ENCODE measurements at regions not wholly inside any gene's neighbourhood (a gene's known extent, or its start where the extent isn't known, plus 50 kb on each side); places are given as distances from the start of the nearest gene placed in this dataset.
"Not testable (repeated sequence)": the region's sequence is repeated elsewhere in the genome, so short reads cannot be mapped to it uniquely, and the experiment has no call there.

DNA sequence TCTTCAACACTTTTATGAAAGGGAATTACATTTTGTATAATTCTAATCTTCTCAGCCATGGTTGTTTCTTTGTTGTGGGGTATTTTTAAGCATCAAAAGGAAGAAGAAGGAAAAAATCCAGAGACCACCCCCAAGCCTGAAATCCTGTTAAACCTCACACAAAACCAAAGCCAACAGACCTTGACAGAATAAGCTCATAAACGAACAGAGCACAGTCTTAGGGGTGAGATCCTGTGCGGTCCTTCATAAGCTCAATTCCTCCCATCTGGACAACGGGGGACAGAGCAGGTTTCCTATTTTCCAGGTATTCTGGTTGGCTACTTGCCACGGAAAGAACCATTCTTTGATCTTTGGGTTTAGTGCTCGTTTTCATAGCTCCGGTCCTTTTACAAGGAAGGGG lies 151.3 kb upstream of the SULF2 start:
- DNase-seq: no peak

DNA sequence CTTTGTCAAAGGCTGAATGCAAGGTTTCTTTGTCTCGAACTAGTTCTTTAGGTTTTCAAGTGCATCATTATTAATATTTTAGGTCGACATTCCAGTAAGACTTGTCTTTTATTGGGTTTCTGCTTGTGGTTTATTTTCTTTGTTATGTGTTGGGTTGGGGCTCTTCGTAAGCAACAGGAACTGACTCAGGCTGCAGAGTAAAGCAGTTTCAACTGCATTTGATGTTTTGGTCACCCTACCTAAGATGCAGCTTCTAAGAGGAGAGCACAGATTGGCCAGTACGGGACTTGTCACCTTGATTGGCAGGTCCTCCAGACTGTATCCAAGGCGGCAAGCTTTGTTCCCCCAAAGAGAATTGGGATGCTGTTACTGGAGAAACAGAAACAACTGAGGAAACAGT lies 149.5 kb upstream of the SULF2 start:
- no peak for DNase-seq

DNA sequence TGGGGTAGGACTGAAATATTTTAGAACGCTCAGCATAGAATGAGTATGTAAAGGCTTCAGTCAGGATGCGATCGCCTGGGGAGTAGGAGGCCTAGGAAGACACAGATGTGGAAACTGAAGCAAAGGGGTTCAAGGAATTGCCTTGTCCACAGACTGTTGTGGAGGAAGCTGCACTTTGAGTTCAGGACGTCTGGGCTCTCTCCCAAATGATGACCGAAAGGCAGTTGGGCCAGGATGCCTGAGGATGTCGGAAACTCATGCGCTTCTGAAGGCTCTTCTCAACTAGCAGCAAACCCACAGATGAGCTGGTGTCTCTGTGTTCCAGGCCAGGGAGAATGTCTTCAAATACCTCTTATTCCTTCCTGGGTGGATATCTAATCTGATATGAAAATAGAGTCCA lies 146.2 kb upstream of the SULF2 start:
- DNase-seq: no peak

DNA sequence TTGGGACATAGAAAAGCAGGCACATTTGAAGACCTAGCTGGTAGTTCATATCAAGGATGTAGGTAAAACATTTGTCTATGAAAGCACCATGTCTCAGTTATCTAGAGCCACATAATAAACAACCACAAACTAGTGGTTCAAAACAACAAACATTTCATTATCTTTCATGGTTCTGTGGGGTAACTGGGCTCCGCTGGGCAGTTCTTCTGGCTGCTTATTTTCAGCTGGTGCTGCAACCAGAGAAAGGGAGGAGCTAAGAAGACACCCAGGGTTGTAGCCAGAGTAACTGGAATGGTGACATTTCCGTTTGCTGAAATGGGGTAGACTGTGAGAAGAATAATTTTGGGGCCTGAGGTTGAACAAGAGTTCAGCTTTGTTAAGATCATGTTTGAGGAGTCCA lies 145.7 kb upstream of the SULF2 start:
- no peak for DNase-seq

DNA sequence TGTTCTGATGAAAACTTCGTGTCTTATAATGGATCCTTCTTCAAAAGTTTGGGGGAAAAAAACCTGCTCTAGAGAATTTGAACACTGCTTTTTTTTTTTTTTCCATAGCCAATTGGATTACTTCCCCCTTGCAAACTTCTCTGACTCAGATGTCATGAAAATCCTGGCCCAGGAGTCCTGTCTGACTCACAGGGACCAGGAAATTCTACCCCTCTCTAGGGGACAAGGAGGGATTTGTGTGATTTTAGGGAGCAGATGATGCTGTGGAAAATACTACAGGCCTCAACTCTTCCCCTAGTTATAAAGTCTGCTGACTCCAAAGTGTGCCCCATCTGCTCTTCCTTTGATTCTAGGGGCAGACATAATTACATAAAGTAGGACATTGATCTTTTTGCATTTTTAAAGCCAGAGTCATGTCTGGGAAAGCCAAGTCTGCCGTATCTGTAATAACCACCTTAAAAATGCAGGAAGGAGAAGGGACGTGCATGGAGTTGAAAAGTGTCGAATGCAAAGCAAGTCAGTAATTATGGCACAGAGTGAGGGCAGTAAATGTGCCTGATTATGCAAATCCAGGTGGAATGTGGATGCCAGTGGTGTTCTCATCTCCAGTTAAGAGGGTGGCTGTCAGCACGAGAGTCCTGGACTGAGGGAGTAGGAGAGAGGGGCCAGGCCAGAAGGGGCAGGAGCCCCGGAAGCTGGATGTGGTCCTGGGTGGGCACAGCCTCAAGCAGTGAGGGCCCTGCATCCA lies 144.3 kb upstream of the SULF2 start:
- DNase-seq: no peak

DNA sequence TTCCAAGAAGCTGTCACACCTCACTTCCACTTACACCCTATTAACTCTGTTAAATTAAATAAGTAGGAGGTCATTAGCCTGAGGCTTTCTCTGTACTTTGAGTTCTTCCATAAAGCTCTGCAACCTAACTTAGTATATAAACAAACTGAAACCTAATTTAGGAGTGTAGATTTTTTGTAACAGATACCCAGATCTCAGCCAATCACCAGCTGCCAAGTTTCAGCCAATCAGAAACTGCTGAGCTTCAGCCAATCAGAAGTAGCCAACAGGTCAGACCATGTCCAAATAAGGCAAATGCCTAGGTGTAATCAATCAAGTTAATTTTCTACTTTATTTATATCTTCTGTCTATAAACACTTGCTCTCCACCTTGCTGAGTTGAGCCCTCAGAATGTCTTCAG lies 142.7 kb upstream of the SULF2 start:
- DNase-seq: no peak

DNA sequence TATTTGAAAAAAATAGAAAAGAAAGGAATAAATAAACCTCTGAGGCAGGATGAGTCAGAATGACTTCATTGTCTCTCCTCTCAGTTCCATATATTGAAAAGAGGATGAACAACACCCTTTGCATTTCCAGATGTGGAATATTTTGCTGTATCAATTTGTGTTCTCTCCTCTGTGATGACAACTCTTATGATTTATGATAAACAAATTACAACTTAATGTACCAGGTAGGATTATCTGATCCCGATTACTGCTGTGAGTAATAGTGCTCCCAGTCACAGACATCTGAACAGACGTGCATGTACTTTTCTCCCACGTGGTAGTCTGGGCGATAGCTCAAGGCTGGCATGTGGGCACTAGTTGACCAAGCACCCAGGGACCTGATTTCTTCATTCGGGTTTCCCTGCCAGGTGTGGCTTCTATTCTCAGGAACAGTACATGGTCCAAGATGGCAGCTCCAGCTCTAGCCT lies 142.1 kb upstream of the SULF2 start:
- DNase-seq: no peak

DNA sequence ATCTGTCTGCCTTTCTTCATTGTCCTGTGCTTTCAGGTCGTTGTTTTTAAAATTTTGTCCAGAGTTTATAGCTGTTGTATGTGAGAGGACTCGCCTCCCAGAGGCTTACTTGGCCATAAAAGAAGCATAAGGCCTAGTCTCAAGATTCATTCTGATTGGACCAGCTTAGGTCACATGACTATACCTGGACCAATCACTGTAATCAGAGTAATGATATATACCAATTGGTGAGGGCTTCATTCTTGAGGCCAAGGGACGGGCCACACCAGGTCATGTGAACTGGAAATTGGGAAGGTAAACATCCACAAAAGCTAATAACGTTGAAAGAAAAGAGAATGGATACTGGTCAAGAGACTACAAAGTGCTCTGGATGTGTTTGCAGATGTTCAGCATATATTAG lies 141.4 kb upstream of the SULF2 start:
- no peak for DNase-seq

DNA sequence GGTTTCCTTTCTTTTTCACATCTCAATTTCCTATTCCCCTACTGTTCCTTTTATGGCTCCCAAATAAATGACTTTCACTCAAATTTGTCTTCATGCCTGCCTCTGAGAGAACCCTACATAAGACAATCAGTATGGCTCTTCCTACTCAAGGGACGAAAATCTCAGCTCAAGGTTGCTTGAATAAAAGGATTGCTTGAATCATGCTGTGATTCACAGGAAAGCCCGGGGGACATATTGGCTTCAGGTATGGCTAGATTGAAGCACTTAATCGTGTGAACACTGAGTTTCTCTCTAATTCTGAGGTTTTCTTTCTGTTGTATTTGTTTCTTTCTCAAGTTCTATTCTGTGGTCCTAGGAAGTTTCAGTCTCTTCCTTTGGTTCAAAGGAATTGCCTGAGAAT lies 140.3 kb upstream of the SULF2 start:
- DNase-seq: no peak

DNA sequence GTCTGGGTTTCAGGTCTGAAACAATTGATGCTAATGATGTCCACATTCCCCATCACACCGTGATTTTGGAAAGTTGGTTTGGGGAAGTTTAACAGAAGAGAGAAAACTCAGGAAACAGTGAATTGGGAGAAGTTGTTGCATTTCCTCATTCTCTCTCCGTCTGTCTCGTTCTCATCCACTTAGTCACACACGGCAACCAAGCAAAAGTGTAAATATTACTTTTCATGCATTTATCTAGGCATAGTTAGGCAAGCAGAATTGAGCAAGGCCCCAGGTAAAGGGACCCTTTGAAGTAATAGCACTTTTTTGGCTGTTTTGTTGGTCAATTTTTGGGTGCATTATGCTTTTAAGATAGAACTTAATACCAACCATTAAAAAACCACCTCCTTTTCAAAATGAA lies 137.0 kb upstream of the SULF2 start:
- no peak for DNase-seq

DNA sequence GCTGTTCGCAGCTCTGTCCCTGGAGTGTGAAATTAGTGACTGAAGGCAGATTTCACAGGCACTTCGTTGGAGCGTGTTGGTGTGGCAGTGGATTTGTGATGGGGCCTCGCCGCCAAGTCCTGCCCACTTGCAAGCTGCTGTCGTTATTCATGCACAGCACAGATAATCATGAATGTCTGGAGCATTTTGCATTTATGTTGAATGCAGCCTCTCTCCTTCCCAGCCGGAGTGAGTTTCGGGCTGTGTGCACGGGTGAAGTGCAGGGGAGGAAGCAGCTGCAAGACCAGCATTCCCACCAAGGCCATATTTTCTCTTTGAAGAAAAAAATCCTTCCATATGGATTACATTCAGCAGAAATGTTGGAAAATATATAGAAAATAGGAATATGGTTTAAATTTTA lies 136.5 kb upstream of the SULF2 start:
- DNase-seq: not testable (repeated sequence)

DNA sequence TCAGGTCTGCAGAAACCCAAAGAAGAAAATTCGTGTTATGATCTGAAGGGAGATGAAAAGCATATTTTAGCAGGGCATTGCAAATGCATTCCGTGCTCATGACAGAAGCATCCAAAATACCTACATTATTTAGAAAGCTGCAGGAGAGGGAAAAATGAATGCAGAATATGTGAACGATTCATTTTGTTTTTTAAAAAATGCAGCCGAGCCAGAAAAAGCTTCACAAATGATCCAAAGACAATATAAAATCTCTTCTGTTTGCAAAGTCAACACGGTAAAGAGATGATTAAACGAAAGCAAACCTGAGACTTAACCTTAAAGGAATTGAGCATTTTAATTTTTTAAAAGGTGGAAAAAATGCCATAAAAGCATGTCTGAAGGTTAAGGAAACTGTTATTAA lies 136.1 kb upstream of the SULF2 start:
- DNase-seq: no peak

DNA sequence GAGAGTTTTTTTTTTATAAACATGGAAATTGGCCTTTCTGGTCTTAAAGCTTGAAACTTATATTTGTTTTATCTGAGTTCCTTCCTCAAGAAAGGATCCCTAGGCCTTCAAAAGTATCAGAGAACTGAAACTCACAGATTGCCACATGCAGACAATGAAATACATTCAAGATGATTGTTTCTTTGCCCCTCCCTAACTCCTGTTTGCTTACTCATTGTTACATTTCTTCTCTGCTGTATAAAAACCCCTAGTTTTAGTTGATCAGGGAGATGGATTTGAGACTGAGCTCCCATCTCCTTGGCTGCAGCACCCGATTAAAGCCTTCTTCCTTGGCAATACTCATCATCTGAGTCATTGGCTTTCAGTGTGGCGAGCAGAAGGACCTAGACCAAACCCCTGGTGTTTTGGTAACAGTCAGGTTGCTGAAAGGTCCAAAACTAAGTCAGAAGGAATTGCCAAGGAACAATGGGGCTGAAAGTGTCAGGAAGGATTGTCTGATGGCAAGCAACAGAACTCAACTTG lies 132.3 kb upstream of the SULF2 start:
- DNase-seq: no peak

DNA sequence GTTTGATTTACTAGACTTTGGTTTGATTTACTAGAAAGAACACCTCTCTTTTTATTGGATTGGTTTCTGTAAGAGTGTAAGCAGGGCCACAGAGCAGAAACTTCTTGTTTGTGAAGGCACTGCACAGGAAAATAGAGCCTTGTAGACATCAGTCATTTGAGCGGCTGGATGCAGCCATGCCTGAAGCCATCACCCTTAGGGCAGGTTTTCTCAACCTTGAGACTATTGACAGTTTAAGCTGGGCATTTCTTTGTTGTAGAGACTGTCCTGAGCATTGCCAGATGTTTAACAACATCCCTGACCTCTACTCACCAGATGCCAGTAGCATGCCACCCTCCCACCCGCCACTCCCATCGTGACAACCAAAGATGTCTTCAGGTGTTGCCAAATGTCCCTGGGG lies 130.2 kb upstream of the SULF2 start:
- DNase-seq: no peak

DNA sequence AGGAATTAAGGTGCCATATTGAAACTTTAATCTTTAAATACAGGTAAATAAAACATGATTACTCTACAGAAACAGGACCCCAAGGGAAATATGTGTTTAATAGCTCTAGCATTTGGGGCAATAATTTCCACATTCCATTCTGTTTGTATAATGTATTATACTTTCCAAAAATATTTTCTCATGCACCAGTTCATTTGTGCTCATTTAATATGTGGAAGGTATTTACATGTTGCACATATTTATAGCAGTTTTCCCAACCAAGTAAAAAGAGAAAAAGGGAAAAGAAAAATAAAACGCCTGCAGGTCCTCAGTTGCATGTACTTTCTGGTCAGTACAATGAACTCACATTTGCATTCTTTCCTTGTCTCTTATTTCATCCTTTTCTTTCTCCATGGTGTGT lies 129.5 kb upstream of the SULF2 start:
- DNase-seq: no peak

DNA sequence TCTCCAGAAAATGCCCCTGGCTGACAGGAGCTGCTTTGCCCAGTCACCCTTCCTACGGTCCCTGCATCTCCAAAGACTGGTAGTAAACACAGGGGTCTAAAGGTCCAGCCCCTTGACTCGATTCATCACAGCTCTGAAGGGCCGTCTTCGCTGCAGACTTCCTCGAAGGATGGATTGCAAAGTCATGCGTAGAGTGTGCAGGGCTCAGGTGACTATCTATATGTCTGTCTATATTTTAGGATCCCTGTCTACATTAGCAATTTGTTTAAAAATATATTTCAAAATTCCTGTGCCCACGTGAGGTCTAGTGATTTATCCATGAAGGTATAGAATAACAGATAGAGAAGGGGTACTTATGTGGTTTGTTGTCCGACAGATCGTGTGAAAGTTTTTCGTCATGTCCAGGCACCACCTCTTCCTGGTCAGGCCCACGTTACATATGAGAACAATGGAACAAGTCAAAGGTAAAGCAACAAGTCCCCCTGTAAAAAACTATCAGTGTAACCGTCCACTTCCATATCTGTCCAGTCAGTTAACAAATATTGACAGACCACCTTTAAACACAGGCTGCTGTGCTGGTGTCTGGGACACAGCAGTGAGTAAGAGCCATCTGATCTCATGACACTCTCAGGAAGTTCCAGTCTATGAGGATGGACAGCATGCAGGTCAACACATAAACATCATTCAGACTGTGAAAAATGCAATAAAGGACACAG lies 127.7 kb upstream of the SULF2 start:
- not testable (repeated sequence) for DNase-seq

DNA sequence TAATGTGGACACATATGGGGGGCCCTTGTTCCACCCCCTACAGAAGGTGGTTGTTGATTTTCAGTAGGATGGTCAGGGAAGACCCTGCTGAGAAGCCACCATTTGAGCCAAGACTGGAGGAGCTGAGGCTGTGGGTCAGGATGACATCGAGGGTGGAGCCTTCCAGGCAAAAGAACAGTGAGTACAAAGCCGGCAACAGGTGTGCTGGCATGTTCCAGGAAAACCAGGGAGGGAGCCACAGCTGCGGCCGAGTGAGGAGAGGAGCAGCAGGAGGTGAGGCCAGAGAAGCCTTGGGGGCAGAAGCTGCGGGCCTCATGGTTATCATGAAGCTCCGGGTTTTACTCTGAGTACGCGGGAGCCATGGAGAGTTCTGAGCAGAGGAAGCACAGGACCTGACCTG lies 126.9 kb upstream of the SULF2 start:
- DNase-seq: not testable (repeated sequence)

DNA sequence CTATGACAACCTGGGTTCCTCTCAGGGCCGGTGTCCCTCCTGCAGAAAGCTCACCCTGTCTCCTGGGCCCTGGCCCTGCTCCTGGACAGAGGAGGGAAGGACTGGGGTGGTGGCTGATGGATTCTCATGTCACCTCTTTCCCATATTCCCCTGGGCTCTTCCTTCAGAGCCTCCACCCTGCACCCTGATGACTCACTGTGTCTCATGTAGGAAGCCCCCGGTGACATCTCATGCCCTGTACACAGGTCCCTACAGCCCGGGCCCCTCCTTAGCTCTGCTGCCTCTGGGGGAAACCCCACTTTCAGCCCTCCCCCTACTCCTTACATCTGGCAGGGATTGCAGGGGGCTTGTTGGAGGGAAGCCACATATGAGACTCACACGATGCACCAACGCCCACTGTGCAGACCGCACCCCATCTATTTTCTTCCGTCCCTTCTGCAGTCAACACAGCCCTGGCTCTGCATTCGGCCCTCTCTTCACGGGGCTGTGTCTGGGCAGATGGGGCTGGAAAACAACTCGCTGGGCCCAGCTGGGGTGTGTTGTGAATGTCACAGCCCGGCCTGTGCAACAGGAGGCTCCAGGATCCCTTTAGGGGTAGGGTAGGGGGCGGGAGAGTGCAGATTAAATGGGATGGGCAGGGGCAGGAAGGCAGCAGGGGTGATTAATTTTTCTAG lies 124.6 kb upstream of the SULF2 start:
- not testable (repeated sequence) for DNase-seq

DNA sequence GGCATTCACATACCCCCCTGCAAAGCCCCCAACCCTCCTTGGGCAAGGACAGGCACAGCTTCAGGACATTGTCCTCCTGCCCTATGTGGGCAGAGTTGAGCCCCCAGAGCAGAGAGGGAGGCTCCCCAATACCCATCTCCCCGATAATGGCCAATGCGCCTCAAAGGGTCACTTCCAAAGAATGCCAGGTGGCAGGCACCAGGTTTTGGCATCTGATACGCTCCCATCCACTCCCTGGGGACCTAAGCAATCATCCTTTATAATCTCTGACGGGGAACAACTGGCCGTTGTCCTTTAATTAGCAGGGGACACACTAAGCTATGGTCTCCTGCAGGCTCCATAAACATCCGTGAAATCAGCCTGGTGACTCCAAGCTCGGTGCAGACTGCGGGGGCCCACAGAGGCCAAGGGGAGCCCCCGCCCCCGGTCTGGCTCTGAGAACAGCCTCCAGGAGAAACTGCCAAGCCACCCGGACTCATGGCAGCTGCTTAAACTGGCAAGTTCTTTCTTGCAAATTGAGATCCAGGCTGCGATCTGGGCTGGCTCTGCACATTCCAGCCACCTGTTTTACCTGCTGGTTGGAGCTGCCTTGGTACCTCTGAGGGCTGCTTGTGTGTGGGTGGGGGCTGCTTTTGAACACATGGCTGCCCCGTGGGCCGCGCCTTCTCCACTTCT lies 123.2 kb upstream of the SULF2 start:
- not testable (repeated sequence) for DNase-seq

DNA sequence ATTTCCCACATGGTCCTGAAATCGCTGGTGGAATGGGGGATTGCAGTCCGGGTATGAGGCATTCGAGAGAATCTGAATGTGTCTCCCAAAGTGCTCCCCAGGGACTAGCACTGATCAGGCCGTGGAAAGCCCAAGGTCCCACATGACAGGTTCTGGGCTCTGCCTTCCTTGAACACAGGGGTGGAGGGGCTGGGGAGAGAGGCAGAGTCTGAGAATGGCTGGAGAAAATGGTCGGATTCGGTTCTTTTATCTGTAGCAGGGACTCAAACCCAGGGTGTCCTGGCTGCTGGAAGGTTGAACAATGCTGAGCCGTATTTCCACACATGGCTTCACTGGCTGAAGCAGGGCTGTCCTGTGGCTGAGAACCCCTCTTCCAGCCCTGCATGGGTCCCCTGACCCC lies 122.7 kb upstream of the SULF2 start:
- DNase-seq: not testable (repeated sequence)

DNA sequence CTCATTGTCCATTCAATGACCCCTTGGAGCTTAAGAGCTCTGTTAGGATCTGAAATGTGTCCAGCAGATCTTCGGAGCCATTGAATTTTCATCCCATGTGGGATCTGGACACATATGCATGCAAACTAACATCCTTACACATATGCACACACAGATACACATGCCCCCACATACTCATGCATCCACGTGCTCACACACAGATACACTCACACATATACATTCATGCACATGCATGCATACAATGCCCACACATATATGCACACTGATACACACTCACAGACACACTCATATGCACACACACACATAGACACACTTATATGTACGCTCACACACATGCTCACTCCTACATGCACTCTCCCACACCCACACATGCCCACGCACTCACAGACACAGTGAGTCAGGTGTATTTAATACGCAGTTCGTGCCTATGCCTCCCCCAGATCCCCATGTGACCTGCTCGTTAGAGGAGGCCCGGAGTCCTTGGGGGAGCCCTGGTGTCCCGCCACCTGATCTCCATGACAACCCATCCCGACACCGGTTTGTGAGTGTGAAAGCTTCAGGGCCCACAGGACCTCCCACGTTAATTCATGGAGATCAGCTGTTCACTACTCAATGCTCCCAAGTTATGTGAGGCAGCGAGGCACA lies 121.9 kb upstream of the SULF2 start:
- DNase-seq: no peak

DNA sequence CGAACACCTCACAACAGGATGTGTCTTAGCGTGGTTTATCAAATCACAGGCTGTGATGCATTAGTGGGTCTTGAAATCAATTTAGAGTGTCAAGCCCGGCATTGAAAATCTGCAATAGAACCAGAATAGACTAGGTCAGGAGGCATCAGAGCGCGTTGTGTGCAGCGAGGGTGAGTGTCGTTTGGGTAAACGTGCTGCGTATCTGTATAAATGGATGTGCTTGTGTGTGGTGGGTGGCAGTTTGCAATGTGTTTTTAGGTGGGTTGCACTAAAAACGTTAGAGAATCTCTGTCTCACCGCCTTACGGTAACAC lies 121.0 kb upstream of the SULF2 start:
- no peak for DNase-seq

All from hematopoietic multipotent progenitor cell treated with erythropoietin and hydrocortisone succinate and interleukin-3 and kit ligand, for 4 days (in vitro differentiated cells).